EL (cell line): ENCODE measurements at regions not wholly inside any gene's neighbourhood (a gene's known extent, or its start where the extent isn't known, plus 50 kb on each side); places are given as distances from the start of the nearest gene placed in this dataset.
A peak's percentile ranks its signal among the peaks of the same experiment; 100 is the strongest.

Source experiments
- DNase-seq: peaks from one replicate; pipeline ENCODE4 v3.0.0-alpha.2; 2016

- peak; percentile 73 for DNase-seq
These were observed 114.5 kb upstream of the GUCY1A1 start for GRCh38 chr4:155552180-155552579.

GRCh38 chr4:155548173-155548572, 118.5 kb upstream of the GUCY1A1 start:
- no peak for DNase-seq

- peak; percentile 17 for DNase-seq
These were observed 120.2 kb upstream of the GUCY1A1 start for GRCh38 chr4:155546451-155546850.

GRCh38 chr4:155545456-155545855, 121.2 kb upstream of the GUCY1A1 start:
- no peak for DNase-seq

- no peak for DNase-seq
These were observed 122.1 kb upstream of the GUCY1A1 start for GRCh38 chr4:155544547-155544946.

GRCh38 chr4:155543126-155543765, 123.4 kb upstream of the GUCY1A1 start:
- peak; percentile 49 for DNase-seq

GRCh38 chr4:155542415-155542814, 124.2 kb upstream of the GUCY1A1 start:
- DNase-seq = no peak

GRCh38 chr4:155541716-155542115, 124.9 kb upstream of the GUCY1A1 start:
- no peak for DNase-seq

GRCh38 chr4:155540698-155541097, 126.0 kb upstream of the GUCY1A1 start:
- DNase-seq = no peak

- DNase-seq = no peak
These were observed 126.9 kb upstream of the GUCY1A1 start for GRCh38 chr4:155539746-155540145.

- no peak for DNase-seq
These were observed 130.7 kb upstream of the GUCY1A1 start for GRCh38 chr4:155535802-155536454.

GRCh38 chr4:155532373-155533085, 134.1 kb upstream of the GUCY1A1 start:
- DNase-seq = no peak

- DNase-seq = no peak
These were observed 135.8 kb upstream of the GUCY1A1 start for GRCh38 chr4:155530857-155531256.

- DNase-seq = no peak
These were observed 136.4 kb upstream of the GUCY1A1 start for GRCh38 chr4:155530290-155530689.

GRCh38 chr4:155529716-155530115, 136.9 kb upstream of the GUCY1A1 start:
- no peak for DNase-seq

- peak; percentile 24 for DNase-seq
These were observed 137.4 kb upstream of the GUCY1A1 start for GRCh38 chr4:155529272-155529671.

GRCh38 chr4:155526452-155527169, 140.0 kb upstream of the GUCY1A1 start:
- DNase-seq = no peak

- DNase-seq = no peak
These were observed 141.7 kb upstream of the GUCY1A1 start for GRCh38 chr4:155524926-155525455.

GRCh38 chr4:155523358-155523757, 143.3 kb upstream of the GUCY1A1 start:
- no peak for DNase-seq

- no peak for DNase-seq
These were observed 144.4 kb upstream of the GUCY1A1 start for GRCh38 chr4:155522201-155522600.

GRCh38 chr4:155521382-155521781, 144.6 kb upstream of the MAP9 start:
- no peak for DNase-seq

- no peak for DNase-seq
These were observed 138.8 kb upstream of the MAP9 start for GRCh38 chr4:155515444-155516075.

- no peak for DNase-seq
These were observed 137.9 kb upstream of the MAP9 start for GRCh38 chr4:155514628-155515027.
